SK-N-SH treated with all-trans-retinoic acid at 6 μM for 48 hours (cell line): ENCODE measurements at regions not wholly inside any gene's neighbourhood (a gene's known extent, or its start where the extent isn't known, plus 50 kb on each side); places are given as distances from the start of the nearest gene placed in this dataset.

Experiments
- ARNTL ChIP-seq: fragments of 450-650 bp; formaldehyde crosslinking; IDR thresholded peaks from 2 replicates; pipeline ENCODE4 v1.5.0; 2020; ENCODE audit warnings: low read depth, mild to moderate bottlenecking, moderate library complexity, borderline replicate concordance
- CSDC2 ChIP-seq: fragments of 250-450 bp; sonication (Bioruptor Pico); IDR thresholded peaks from 2 replicates; pipeline ENCODE4 v1.5.0; 2020; ENCODE audit warnings: mild to moderate bottlenecking, moderate library complexity
- SNAI2 ChIP-seq: fragments of 250-450 bp; sonication (Bioruptor Pico); IDR thresholded peaks from 2 replicates; pipeline ENCODE4 v1.5.0; 2020; ENCODE audit warnings: mild to moderate bottlenecking, moderate library complexity
- ZFP3 ChIP-seq: fragments of 250-450 bp; sonication (Bioruptor Pico); IDR thresholded peaks from 2 replicates; pipeline ENCODE4 v1.5.0; 2020; ENCODE audit warnings: mild to moderate bottlenecking, moderate library complexity
- ZFP30 ChIP-seq: fragments of 450-650 bp; formaldehyde crosslinking; IDR thresholded peaks from 2 replicates; pipeline ENCODE4 v1.5.0; 2022; ENCODE audit warnings: mild to moderate bottlenecking, moderate library complexity
- TF ChIP-seq, protein P1 (sequence below): fragments of 250-450 bp; sonication (Bioruptor Pico); IDR thresholded peaks from 2 replicates; pipeline ENCODE4 v1.5.1; 2020; ENCODE audit warnings: low read depth, mild to moderate bottlenecking, moderate library complexity
- TF ChIP-seq, protein P2 (sequence below): fragments of 250-450 bp; sonication (Bioruptor Pico); IDR thresholded peaks from 2 replicates; pipeline ENCODE4 v1.8.0; 2020; ENCODE audit warnings: mild to moderate bottlenecking, moderate library complexity, borderline replicate concordance

DNA sequence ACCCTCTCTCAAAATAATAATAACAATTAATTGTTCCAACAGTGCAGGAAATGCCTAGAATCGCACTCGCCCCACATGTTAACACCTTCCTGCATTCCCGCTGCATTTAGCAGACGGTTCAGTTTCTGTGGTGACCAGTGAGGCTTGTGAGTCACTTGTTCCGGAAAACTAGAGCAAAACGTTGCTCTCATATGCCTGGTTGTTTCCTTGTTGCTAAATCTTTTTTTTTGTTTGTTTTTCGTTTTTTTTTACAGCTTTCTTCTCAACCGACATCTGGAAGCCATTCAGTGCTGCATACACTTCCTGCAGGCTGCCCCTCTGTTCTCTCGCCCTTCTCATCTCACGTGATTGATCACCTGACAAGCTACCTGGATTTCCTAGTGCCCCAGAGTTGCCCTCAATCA, 56.9 kb upstream of the TMPRSS2 start:
- TF ChIP-seq ARNTL (CRISPR knock-in tag) (no peak), ZFP30 (CRISPR knock-in tag) (no peak), SNAI2 (CRISPR knock-in tag) (no peak), ZFP3 (CRISPR knock-in tag) (no peak), CSDC2 (CRISPR knock-in tag) (no peak)
- TF ChIP-seq, protein P1, sequence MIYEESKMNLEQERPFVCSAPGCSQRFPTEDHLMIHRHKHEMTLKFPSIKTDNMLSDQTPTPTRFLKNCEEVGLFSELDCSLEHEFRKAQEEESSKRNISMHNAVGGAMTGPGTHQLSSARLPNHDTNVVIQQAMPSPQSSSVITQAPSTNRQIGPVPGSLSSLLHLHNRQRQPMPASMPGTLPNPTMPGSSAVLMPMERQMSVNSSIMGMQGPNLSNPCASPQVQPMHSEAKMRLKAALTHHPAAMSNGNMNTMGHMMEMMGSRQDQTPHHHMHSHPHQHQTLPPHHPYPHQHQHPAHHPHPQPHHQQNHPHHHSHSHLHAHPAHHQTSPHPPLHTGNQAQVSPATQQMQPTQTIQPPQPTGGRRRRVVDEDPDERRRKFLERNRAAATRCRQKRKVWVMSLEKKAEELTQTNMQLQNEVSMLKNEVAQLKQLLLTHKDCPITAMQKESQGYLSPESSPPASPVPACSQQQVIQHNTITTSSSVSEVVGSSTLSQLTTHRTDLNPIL (CRISPR knock-in tag): no peak
- TF ChIP-seq, protein P2, sequence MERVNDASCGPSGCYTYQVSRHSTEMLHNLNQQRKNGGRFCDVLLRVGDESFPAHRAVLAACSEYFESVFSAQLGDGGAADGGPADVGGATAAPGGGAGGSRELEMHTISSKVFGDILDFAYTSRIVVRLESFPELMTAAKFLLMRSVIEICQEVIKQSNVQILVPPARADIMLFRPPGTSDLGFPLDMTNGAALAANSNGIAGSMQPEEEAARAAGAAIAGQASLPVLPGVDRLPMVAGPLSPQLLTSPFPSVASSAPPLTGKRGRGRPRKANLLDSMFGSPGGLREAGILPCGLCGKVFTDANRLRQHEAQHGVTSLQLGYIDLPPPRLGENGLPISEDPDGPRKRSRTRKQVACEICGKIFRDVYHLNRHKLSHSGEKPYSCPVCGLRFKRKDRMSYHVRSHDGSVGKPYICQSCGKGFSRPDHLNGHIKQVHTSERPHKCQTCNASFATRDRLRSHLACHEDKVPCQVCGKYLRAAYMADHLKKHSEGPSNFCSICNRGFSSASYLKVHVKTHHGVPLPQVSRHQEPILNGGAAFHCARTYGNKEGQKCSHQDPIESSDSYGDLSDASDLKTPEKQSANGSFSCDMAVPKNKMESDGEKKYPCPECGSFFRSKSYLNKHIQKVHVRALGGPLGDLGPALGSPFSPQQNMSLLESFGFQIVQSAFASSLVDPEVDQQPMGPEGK: no peak
